SK-N-DZ (cell line): ENCODE measurements at regions not wholly inside any gene's neighbourhood (a gene's known extent, or its start where the extent isn't known, plus 50 kb on each side); places are given as distances from the start of the nearest gene placed in this dataset.
A peak's percentile ranks its signal among the peaks of the same experiment; 100 is the strongest.

ENCODE experiments used
- DNase-seq: peaks from one replicate; pipeline ENCODE4 v3.0.0-alpha.2; 2015; ENCODE audit warnings: low spot score

DNA sequence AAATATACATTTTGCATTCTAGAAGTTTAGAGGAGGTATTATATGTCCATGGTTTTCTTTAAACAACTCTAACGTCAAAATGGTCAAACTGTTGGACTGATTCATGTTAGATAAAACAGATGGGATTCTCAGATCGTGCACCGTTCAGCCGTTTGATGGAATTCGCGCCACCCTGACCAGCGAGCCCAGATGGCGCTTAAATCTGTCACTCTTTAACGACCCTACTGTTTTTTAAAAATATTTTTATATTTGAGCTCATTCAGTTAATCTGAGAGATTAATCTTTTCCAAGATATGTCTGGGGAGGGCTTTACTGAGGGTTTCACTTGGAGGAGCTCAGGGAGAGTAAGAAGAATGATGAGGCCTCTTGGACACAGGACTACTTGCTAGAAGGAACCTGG, 164.4 kb downstream of the TM9SF2 start:
- no peak for DNase-seq

DNA sequence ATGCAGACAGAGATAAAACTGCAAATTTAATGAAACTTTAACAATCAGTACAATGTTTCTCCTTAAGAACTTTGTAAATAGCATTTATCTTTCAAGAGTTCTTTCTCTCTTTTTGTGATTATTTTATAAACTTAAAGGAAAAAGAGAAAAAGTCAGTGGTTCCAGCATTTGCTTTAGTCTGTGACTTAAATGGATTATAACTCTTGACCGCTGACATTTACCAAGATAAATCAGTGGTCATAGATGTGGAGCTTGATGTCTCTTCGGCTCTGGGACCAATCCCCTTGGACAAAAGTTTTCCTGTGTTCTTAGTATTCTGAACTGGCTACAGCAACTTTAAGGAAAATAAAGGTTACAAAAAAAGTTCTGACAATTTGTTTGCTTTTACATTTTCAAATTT, 162.6 kb downstream of the TM9SF2 start:
- DNase-seq: peak; percentile 25

DNA sequence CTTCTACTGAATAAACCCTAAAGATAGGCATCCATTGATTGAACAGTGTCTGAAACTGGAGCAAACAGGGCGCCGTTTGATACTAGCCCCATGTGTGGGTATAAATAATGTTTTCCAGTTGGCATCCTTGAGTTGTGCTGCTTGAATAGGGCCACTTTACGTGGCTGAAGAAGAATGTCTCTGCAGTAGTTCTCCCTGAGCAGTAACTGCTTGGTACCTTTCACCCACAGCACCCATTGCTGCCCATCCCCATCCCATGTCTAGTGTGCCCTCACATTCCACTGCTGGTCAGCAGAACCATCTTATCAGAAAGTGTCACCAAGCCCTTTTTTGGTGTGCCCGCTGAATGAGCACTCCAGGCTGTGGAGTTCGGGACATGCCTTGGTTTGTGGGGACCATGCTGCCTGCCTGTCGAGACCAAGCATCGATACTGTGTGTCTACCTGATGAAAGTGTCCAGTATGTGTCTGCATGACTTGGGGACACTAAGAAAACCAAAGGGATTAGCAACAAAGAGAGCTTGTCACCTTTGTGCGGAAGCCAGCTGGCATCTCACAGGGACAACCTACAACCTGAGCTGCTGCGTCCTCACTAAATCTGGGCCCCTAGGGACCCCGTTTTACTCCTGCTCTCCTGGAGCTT, 162.0 kb downstream of the TM9SF2 start:
- no peak for DNase-seq

DNA sequence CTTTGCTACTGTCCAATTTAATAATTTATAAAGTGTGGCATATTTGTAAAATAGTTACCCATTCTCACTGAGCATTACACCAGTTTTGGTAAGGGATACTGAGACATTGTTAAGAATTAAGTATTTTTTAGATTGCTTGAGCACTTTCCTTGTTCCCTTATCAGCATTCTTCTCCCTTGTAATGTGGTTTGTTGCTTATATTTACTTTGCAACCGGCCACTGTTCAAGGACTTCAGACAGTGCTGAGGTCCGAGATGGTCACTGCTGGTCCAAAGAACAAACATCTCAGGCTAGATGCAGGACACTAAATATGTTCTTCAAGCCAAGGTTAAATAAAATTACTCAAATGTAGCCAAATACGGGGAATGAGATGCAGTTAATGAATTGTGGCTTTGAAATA, 161.4 kb downstream of the TM9SF2 start:
- DNase-seq: no peak

DNA sequence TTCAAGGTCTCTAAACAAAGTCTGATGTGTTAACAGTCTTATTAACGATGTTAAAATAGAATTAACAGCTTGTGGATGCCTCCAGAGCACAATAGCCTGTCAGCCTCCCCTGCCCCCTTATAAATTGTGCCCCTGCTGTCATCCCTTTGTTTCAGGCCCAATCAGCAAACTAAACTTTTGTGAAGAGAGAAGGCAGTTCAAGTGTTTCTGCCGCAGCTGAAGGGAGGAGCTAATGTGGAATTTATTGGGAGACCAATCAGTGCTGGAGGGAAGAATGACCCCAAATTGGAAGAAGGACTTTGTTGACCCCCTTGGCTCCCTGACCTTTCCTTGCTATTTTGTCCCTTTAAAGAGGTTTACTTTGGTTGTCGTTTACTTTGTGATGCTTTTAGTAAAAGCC, 160.5 kb downstream of the TM9SF2 start:
- no peak for DNase-seq

DNA sequence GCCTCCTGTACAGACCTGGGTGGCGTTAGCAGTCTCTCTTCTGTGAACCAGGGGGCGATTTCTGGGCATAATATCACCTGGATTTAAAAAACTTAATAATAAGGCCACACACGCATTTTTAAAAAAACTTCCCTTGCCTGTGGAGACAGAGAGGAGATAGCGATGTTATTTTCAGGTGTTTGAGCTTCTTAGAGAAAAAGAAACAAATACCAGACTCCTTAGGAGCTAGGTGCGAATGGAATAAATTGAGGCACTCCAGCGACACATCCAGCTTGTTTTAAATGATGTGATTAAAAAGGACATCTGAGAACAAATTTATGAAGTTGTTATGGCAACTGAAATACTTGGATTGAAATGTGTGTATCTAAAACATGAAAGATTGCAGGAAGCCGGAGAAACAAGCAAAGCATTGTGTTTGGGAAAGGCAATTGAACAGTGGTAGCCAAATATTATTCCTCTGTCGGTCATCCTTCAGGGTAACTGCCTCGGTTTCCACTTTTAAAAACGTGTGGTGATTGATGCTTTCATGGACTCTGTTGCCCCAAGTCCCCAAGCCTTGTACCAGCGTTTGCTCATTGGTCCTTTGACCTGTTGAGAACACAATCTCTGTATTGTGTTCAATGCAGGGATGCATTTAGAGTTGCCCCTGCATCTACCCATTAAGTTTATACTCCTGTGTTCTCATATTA, 158.7 kb downstream of the TM9SF2 start:
- DNase-seq: no peak

DNA sequence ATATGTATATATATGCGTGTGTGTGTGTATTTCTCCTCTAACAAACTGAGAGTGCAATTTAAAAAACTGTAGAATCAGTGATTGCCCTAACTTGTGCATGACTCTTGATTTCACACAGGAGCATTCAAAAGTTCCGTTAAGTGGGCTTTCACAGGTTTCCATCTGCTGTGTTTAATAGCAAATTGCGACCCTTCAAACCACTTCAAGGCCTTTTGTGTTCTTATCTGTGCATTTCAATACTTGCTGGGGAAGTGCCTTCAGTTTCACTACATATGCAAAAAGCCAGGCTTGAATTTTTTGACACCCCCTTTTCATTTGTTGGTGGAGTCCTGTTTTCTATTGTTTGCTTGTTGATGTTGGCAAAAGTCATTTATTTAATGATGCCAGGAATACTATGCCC, 158.0 kb downstream of the TM9SF2 start:
- no peak for DNase-seq

DNA sequence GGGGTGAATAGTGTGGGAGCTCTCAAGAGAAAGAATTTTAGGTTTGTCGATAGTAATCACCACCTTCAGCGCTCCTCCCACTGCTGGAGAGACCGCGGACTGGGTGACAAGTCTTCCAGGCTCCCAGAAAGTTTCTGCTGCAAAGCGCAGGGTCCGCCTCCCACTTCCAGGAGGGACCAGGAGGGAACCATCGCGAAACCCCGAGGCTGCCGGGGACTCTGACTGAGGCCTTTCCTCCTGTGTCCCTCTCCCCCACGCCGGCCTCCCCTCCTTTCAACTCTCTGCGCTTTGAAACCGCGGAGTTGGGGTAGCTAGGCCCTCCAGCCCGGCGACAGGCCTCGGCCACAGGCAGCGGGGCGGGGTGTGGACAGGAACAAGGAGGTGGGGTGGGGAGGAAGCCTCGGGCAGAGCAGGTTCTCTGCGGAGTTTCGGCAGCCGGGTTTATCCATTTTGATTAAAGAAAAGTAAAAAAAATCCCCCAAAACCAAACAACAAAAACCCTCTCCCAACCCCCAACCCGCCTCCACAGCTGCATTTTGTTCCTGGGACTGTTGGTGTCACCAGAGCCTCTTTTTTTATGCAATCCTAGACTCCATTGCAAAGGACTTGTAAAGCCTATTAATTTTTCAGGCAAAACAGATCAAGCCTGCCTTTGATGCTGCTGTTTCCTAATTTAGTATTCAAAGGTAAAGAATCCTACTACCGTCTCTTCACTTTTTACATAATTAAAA, 157.2 kb downstream of the TM9SF2 start:
- DNase-seq: peak; percentile 18

DNA sequence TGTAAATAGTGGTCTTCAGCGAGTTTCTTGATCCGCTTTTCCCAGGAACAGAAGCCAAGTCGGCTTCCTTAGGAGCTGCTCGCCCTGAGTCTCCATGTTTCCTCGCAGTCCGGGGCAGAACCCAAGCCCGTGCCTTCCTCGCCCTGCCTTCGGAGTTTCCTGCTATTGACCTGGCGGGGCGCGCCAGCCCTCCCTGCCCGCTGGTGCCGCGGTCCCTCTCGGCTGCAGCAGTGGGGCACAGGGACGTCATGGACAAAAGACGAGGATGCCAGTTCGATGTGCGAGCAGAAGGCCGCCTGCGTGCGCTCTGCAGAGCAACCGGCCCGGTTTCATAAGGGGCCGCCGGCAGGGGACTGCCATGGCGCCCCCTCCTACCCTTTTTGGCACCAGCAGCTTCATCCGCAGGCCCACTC, 156.6 kb downstream of the TM9SF2 start:
- DNase-seq: peak; percentile 11

DNA sequence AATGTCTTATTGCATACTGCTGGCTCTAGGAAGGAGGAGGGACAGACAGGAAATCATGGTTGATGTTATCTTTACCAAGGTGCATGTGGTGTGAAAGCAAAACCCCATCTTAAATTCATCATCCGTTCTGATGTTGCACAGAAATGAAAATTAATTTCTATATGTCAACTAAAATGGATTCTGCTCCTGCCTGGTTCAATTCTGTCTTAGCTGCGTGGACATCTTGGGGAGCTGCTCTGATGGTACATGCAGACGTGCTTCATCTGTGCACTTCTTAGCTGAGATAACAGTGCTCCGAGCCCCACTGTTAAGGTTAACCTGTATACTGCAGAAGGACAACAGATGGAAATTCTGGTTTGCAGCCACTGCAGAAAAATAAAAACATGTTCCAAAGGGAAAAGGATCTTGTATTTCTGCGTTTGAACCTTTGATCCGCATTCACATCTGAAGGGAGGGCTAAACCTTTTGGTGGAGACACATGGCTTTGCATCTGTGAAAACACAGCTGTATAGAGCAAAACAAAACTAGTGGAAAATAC, 155.6 kb downstream of the TM9SF2 start:
- DNase-seq: no peak

DNA sequence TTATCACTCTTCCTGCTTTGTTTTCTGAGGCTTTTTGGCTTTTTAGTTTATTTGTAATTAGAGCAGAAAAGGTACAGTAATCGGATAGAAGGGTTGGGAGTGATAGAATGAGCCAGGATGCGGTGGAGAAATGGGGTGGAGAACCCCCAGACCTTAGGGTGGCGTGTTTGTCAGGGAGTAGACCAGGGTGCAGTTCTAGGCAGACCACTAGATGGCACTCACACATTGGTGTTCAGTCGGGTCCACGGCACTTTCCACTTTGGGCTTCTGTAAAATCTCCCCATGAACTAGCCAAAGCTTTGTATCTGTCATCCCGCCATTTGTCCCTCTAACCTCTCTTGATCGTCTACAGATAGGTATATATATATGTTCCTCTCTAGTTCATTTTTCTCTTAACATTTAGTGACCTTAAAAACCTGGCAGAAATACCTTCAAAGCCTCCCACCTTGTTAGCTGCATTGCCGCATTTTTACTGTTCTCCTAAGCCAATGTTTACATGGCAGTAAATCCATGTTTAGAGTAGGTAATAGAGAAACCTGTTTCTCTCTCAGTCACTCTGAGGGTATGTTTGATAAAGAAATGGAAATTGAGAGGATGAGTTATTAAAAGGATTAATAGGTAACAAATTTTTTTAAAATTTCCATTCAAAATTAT, 154.9 kb downstream of the TM9SF2 start:
- peak; percentile 64 for DNase-seq

DNA sequence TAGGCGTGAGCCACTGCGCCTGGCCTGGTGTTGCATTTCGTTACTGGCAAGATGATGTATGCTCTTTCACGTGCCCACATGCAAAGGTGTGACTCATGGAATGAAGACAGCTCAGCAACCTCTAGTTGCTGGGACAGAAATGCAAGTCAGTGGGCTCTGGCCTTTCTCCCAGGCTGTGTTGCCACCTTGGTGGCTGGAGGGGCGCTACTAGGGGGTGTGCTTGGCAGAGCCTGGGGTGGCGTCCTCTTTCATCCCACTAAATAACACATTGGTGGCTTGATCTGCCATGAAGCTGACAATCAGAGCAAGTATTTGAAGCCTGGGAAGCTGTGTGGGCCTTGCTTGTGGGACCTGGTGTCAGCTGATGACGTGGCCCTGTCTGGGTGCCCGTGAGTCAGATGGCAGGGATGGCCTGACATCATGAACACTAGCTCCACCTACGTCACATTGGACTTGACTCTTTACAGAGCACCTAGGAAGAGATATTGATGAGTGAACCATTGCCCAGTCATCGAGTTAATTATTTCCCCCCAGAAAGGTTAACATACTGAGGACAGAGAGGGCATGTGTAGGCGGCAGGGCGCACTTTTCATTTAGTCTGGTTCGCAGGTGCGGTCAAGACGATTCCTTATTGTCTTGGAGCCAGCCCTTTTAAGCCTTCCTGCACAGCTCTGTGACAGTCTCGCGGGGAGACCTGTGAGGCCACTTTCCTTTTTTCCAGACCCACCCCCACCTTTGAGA, 154.2 kb downstream of the TM9SF2 start:
- DNase-seq: no peak

DNA sequence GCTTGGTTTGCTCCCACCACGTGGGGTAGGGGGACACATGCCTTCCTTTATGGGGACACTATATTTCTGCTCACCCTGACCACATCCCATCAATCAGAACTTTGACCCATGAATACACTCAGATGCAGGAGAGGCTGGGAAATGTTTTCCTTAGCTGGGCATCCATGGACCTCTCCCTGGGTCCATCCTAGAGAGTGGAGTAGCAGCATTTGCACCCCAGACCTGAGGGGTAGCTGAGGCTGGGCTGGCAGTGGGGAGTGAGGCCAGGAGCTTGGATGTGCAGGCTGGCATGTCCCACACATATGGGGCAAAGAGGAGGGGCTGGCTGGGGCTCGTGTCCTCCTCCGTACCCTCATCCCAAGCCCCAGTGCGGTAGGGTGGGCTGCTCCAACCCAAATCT, 152.8 kb downstream of the TM9SF2 start:
- no peak for DNase-seq

DNA sequence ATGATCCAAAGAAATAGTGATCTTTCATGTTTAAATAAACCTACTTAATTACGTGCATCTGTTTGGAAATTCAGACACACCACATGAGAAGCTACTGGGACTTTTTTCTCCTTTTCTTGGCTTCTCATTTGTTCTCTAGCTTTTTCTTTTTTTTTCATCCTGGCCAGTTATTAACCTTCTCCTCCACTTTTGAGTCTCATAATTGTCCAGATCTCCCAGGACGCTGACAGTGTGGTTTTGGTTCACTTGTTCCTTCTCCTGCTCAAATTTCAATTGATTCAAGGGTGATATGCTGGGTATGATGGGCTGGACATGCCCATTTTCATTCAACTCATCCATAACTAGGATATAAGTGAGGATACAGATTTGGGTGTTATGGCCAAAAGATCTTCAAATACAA, 152.3 kb downstream of the TM9SF2 start:
- DNase-seq: no peak

DNA sequence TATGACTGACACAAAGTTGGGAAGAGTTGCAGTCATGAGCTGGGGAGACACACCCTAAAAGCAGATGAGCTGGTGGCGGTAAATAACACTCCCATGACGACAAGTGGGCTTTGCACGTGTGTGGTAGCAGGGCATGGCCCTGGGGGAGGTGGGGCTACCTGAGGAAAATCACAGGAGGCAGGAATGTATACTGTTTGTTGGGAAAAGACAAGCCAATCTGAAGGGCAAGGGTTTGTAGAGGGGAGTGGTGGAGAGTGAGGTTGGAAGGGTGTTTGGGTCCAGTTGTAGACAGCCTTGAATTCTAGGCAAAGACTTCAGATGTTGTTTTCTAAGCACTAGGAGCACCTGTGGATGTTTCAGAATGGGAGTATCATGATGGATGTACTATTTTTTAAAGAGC, 151.6 kb downstream of the TM9SF2 start:
- no peak for DNase-seq

DNA sequence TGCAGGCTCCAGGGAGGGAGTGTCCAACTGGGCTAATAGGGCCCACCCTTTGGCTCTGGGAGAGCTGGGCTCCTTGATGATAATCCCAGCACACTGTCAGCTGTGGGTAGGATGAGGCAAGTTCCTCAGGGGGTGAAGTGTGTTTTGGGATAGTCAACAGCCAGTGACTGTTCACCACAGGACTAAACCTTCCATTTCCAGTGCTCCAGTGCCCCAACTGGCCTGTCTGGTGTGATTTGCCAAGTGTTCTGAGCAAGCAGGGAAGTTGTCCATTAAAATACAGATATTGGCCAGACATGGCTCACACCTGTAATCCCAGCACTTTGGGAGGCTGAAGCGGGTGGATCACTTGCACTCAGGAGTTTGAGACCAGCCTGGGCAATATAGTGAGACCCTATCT, 150.9 kb downstream of the TM9SF2 start:
- DNase-seq: no peak

DNA sequence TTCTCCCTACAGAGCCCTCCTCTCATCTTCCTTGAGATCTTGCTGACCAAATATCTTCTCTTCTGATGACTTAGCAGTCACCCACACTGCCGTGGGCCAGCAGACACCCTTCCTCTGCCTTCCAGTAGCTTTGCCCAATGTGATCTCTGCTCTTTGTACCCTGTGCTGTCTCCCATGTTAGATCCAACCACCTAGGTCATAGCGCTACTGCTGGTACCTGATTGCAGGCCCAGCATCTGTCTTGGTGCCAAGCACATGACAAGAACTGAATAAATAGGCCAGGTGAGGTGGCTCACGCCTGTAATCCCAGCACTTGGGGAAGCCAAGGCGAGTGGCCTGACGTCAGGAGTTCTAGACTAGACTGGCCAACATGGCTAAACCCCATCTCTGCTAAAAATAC, 149.7 kb downstream of the TM9SF2 start:
- no peak for DNase-seq

DNA sequence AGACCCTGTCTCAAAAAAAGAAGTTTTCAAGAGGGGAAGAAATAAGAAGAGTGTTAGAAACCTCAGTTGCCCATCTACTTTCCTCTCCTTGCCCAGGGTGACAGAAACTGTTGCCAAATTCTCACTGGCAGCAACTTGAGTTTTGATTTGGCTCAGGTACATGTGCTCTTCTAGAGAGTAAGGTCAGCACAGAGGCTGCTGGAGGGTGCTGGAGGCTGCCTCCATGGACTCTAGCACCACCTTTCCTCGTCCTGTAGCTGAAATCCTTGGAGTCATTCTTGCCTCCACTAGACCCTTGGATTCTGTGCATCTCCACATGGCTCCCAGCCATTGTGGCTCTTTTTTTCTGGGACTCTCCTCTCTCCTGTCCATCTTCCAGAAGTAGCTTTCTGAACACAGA, 149.1 kb downstream of the TM9SF2 start:
- no peak for DNase-seq

DNA sequence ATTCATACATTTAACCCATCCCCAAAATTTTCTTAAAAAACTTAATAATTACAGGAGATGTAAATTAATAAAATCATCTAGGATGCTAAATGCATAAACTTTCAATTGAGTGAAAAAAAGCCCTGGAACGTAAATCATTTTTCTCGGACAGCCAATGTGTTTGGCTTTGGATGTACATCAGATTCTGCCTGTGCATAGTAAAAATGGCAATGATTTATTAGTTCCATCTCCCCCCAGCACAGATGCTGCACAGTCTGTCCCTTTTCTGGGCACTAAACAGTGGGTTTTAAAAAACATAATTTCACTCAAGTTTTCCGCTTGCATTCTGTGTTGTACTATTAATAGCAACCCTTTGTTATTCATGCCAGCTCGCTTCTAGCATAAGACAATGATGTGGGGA, 147.7 kb downstream of the TM9SF2 start:
- DNase-seq: no peak

DNA sequence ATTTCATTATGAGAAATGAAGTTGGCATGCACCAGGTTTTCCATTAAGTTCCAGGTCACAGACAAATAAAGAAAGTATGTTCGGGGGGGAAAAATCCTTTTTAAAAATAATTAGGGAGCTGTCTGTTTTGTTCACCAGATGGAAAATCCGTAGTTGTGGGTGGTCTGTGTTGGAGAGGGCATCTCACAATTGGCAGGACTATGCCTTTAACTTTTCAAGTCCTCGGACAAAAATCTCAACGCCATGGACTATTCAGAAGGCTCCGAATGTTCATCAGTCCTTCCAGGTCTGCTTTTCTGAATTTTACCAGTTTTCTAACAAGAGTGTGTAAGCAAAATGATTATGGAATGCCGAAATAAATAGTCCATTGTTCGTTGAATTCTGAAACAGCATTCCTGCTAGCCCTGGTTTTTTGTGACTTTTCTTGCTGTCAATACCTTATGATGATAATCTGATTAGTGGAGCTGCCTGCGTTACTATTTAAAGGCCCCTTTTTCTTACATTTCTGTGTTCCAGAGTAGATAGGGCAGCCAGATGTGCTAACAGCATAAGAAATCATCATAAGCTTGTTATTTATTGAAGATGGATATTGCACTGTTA, 146.9 kb downstream of the TM9SF2 start:
- no peak for DNase-seq

DNA sequence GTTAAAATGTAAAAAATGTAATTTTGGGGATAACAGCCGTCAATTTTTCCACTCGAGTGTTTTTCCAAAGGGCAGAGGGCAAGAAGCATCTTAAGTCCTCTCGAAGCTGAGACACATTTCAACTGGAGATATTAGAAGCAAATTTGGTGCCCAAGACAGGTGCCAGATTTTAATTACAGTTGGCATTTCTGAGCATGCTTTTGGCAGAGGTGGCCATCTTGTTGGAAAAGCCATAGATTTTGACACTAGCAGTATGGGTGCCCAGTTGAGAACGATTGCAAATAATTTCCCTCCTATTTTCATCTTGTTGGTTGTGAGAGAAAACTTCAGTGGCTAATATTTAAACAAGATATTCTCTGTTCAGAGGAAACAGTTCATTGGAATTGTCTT, 146.3 kb downstream of the TM9SF2 start:
- no peak for DNase-seq
